ENCODE measurements at regions not wholly inside any gene's neighbourhood (a gene's known extent, or its start where the extent isn't known, plus 50 kb on each side); places are given as distances from the start of the nearest gene placed in this dataset.

GRCh38 chr6:82419132-82419581, 55.5 kb downstream of the TPBG start:
- no peak for TF ChIP-seq CTCF (IDR thresholded peaks at IDR 0.05)
- TF ChIP-seq POLR2A (IDR thresholded peaks at IDR 0.05): no peak
